ENCODE measurements at regions not wholly inside any gene's neighbourhood (a gene's known extent, or its start where the extent isn't known, plus 50 kb on each side); places are given as distances from the start of the nearest gene placed in this dataset.

DNA sequence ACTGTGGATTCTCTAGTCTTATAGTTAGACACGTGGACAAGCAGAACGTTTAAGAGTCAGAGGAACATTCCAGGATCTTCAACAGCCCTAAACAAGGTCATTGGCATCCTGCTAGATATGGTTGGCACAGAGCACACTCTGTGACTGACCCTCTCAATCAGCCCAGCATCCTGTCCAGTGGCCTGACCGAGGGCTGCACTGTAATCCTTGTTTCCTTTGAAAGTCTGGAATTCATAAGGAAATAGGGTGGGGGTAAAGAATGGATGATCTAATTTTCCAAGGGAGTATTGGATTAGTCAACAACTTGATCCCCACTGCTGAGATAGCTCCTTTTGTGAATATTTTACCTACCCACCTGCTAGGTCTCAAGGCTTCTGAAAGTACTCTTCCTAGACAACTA lies 94.5 kb upstream of the DLG1 start:
- TF ChIP-seq POLR2A (IDR thresholded peaks at IDR 0.05): no peak
- TF ChIP-seq, protein P1, sequence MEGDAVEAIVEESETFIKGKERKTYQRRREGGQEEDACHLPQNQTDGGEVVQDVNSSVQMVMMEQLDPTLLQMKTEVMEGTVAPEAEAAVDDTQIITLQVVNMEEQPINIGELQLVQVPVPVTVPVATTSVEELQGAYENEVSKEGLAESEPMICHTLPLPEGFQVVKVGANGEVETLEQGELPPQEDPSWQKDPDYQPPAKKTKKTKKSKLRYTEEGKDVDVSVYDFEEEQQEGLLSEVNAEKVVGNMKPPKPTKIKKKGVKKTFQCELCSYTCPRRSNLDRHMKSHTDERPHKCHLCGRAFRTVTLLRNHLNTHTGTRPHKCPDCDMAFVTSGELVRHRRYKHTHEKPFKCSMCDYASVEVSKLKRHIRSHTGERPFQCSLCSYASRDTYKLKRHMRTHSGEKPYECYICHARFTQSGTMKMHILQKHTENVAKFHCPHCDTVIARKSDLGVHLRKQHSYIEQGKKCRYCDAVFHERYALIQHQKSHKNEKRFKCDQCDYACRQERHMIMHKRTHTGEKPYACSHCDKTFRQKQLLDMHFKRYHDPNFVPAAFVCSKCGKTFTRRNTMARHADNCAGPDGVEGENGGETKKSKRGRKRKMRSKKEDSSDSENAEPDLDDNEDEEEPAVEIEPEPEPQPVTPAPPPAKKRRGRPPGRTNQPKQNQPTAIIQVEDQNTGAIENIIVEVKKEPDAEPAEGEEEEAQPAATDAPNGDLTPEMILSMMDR (IDR thresholded peaks at IDR 0.05 in 4 of 5, conservative IDR thresholded peaks at IDR 0.05 in 1 of 5): no peak

Measured in gastrocnemius medialis (tissue), 4 donors.